Ureter (tissue), 1 donor: ENCODE measurements at regions not wholly inside any gene's neighbourhood (a gene's known extent, or its start where the extent isn't known, plus 50 kb on each side); places are given as distances from the start of the nearest gene placed in this dataset.
A peak's percentile ranks its signal among the peaks of the same experiment; 100 is the strongest.

Experiments used
- DNase-seq: peaks from one replicate; pipeline ENCODE4 v3.0.0-alpha.2; 2020; ENCODE audit warnings: low spot score
- donor health status: DM: yes; HTN: yes; CAD: no.

GRCh38 chr16:82358606-82359221, 188.7 kb upstream of the MPHOSPH6 start:
- peak; percentile 50 for DNase-seq

- no peak for DNase-seq
These were observed 188.1 kb upstream of the MPHOSPH6 start for GRCh38 chr16:82358161-82358560.

- DNase-seq, result no peak
These were observed 187.2 kb upstream of the MPHOSPH6 start for GRCh38 chr16:82357237-82357636.

GRCh38 chr16:82350560-82350959, 180.5 kb upstream of the MPHOSPH6 start:
- no peak for DNase-seq

DNA sequence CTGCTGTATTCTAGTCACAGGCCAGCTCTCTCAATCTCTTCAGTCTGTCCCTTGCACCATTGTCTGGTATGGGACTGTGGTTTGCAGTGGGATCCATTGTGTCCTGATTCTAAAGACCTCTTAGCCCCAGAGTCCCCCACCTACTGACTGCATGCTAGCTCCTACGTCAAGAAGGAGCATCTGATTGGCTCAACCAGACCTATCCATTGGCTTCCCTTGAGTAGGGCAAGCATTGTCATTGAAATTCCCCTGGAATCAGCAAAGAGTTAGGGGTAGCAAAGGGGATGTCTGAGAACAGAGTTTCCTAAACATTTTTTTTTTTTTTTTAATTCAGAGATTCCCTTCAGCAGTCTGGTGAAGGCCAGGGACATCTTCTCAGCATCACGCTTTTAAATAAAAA, 175.3 kb upstream of the MPHOSPH6 start:
- no peak for DNase-seq

- no peak for DNase-seq
These were observed 174.1 kb upstream of the MPHOSPH6 start for GRCh38 chr16:82344157-82344556.

- no peak for DNase-seq
These were observed 171.2 kb upstream of the MPHOSPH6 start for GRCh38 chr16:82341146-82341669.

DNA sequence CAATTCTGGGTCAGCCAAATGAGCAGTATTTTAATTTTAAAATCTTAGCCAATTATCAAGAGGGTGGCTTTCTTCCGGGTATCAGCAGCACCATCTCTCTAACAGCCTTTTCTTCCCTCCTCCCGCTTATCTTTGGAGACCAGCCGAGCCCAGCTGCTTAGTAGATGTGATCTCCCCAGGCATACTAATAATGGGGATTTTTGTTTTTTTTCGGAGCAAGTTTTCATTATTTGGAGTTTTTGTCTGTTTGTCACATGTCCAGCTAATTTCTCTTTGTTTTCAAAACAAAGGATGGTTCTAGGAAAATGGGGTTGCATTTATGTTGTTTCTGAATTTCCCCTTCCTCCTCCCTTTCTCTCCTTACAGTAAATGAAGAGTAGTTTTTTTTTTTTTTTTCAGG, 170.5 kb upstream of the MPHOSPH6 start:
- no peak for DNase-seq

GRCh38 chr16:82337355-82337754, 167.3 kb upstream of the MPHOSPH6 start:
- no peak for DNase-seq

GRCh38 chr16:82331974-82332750, 162.1 kb upstream of the MPHOSPH6 start:
- no peak for DNase-seq

DNA sequence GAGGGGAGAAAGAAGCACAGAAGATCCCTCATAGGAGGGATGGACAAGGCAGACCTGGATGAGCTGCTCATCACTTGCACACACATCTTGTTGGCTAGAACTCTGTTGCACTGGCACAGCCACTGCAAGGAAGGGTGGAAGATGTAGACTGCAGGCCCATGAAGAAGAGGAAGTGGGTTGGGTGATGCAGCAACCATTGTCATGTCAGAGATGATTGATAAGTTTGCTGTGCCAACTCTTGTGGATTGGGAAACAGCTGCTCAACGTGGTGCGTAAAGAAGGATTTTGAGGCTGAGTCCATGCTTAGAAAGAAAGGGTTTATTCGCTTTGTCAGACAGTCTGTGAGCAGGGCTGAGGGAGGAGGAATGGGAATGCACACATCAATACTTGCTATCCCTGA, 161.4 kb upstream of the MPHOSPH6 start:
- DNase-seq, result no peak

GRCh38 chr16:82329504-82330192, 159.6 kb upstream of the MPHOSPH6 start:
- DNase-seq, result no peak

DNA sequence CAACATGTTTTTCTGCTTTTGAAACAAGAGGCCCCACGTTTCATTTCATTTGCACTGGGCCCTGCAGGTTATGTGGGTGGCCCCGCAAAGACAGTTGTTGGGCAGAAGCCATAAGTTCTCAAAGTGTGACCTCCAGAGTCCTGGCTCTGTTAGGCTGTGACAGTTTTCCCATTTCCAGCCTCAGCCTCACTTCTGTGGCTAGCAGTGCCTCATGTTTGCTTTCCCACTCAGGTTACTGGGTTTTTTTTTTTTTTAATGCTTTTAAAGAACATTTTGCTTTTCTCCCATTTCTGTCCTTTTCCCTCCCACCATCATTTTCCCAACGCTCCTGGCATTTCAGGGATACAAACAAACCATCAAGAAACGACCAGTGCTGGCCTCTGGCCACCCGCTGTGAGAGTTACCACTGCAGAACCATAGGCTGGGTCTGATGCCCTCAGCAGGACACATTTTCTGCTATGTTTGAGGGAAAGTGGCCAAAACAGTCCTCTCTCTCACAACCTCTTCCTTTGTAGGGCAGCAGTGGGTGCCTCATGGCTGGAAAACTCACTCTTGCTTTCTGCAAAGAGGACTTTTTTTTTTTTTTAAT, 159.0 kb upstream of the MPHOSPH6 start:
- DNase-seq, result no peak

GRCh38 chr16:82323171-82323570, 153.1 kb upstream of the MPHOSPH6 start:
- DNase-seq, result no peak

DNA sequence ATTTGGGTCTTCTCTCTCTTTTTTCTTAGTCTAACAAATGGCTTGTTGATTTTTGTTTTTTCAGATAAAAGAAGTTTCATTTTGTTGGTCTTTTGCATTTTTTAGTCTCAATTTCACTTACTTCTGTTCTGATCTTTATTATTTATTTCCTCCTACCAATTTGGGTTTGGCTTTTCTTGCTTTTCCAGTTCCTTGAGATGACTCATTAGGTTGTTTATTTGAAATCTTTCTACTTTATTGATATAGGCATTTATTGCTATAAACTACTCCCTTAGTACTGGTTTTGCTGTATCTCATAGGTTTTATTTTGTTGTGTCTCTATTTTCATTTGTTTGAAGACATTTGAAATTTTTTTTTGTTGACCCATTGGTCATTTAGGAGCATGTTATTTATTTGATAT, 152.2 kb upstream of the MPHOSPH6 start:
- no peak for DNase-seq

DNA sequence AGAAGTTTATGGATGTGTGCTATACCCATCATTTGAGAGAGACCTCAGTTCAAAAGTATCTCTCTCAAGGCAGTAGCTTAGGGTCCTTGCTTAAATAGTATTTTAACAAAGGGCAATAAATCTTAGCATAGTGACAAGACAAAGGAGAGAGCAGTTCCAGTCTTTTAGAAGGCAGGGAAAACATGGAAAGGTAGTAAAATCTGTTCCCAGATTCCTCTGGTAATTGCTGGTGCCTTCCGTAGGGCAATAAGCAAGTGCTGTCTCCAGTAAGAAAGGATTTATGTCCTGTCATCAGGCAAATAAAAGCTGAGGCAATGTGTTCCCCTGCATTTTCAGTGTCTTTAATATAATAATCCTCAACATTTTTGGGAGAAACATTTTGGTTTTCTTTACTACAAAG, 149.0 kb upstream of the MPHOSPH6 start:
- no peak for DNase-seq

DNA sequence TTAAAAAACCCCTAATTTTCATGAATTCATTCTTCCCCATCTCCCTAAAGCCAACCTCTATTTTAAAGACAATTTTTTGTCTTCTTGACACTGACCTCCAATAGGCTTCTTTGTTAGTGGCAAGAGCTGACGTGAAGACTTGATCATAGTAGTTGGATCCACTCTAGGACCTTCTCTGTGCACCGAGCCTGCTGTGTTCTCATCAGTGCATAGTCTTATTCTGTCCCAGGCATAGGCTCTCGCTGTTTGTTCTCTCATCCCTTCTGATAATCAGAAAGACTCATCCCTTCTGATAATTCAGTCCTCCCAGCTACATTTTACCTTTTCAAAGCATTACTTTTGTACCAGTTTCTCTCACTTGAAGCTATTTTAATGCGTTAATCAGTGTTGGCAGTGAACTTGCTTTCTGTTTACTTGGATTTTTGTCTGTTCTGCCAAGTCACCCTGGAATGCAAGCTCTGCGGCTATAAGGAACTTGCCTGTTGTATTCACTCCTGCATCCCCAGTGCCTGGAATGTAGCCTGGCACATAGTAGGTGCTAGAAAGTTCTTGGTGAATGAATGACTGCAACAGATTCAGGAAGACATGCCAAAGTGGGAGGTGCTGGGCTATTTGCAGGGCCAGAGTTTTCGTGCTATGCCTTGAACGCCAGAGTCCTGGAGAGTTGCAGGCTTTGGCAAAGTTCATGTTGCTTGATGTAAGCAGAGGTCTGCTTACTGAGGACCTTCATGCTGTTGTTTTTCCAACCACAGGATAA, 147.6 kb upstream of the MPHOSPH6 start:
- no peak for DNase-seq

DNA sequence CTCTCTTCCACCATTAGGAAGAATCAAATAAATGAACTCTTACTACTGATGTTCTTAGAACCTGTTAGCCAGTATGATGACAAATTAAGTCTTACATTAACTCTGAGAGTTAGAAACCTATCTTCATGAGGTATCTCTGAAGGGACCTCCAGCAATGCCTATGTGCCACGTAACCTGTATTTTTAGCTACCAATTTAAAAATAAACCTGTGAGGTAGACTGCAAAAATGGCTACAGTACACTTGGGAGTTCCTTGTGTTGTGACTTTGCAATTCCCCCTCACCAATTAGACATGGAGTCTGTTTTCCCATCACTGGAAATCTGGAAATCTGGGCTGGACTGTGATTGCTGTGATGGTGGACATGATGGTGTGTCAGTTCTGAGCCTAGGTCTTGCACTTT, 143.7 kb upstream of the MPHOSPH6 start:
- DNase-seq, result no peak

DNA sequence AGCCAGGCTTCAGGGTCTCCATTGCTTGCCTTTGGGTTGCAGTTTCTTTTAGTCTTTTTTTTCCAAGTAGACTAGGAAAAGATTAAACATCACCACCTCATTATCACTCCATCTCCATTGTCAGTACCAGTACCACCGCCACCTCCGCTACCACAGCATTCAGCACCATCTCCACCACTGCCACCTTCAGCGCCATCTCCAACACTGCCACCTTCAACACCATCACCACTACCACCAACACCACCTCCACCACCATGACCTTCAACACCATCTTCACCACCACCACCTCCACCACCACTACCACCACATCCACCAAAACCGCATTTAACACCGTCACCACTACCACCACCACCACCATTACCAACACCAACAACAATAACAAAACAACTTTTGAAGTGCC, 141.5 kb upstream of the MPHOSPH6 start:
- no peak for DNase-seq

- DNase-seq, result no peak
These were observed 132.2 kb upstream of the MPHOSPH6 start for GRCh38 chr16:82302042-82302727.

DNA sequence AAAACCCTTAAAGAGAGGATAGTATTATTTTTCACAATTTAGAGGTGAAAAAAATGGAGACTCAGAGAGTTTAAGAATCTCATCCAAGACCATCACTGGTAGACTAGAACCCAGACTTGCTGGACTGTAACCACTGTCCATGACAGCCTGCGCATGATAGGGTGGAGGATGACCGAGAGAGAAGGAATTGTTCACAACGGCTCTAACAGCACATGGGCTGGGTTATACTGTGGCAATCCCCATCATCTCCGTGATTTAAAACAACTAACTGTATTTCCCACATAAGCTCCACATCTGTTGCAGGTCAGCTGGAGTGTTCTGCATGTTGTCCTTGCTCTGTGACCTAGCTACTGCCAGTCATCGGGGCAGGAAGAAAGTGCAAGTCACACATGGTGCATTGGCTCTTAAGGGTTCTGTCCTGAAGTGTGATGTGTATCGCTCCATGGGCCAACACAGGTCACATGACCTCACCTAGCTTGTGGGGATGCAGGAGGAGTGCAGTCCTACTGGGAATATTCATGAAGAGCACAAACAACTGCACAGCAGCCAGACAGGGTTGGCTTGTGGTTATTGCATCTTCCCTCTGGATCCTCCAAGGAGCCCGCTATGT, 131.2 kb upstream of the MPHOSPH6 start:
- no peak for DNase-seq
